ENCODE measurements at regions not wholly inside any gene's neighbourhood (a gene's known extent, or its start where the extent isn't known, plus 50 kb on each side); places are given as distances from the start of the nearest gene placed in this dataset.

DNA sequence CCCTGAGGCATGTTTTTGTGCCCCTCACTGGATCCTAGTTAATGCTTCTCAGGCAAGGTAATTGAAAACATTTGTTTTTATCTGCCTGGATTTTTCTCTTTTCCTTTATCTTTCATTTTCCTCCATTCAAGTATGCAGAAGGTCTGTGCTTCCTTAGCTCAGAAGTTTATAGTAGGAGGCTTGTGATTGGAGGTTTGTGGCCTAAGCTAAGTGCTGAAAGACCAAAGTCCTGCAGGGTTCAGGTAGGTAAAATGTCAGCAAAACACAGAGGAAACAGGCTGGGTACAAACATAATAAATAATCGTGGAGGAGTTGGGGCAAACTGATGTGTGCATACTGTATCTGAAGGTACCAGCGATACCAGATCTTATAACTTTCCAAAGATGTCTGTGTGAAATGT lies 230.9 kb upstream of the KLF4 start:
- ATAC-seq (no peak), DNase-seq (no peak)

DNA sequence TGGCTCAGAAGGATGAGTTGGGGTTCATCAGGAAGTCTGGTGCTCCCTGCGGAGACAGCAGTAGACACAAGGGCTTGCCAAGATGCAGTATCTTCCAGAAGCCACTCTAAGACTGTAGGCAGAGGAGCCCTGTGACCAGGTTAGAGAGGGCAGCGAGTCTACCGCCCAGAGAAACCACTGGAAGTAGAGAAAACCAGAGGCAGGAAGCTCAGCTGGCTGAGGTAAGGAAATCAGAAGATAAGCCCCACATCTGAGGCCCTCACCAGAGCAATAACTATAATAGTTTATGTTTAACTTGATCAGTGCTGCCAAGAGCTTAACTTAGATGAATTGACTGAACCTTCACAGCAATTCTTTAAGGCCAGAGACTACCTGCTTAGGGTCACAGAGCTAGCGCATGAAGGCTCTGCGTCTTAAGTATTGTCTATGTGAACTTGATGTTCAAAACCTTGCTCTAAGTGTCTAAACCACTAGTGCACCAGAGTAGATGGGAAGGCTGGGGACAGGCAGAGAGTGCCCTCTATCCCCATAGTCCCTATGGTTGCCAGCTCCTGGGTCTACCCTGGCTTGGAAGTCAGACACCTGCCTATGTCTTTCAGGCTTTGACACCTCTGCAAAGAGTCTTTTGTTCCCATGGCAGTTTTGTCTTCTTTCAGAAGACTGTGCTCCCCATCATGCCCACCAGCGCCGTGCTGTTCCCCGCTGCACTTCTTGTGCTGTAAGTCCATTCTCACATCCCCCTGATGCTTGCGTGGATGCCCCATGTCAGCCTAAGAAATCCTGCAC lies 228.2 kb upstream of the KLF4 start:
- ATAC-seq (no peak), DNase-seq (no peak)

DNA sequence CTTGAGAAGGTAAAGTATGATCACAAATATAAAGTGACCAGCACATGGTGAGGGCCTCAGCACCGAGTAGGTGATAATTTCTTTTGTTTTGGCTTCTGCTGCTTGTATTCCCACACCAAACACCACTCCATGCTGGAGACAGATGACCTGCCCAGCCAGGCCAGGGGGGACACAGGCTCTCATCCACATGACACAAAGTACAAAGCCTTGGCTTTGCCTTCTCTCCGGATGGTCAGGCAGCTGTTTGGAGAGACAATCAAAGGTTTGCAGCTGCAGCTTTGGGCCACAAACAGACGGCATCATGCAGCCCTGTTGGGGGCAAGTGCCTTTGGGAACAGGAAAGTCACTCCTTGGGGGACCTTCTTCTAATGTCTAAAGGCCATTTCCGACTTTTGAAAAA lies 226.2 kb upstream of the KLF4 start:
- DNase-seq = no peak
- no peak for ATAC-seq

DNA sequence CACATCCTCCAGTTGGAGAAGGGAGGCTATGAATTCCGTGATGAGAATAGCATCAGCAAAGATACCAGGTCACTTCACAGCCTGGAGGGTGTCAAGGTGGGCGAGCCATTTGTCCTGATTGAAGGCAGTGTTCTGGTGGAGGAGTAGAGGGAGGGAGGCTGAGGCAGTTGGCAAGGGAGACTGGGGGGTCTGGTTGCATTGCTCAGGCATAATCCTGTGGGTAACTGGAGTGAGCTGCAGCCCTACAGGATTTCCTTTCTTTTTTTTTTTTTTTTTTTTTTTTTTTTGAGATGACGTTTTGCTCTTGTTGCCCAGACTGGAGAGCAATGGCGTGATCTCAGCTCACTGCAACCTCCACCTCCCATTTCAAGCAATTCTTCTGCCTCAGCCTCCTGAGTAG lies 223.9 kb upstream of the KLF4 start:
- ATAC-seq = no peak
- no peak for DNase-seq

DNA sequence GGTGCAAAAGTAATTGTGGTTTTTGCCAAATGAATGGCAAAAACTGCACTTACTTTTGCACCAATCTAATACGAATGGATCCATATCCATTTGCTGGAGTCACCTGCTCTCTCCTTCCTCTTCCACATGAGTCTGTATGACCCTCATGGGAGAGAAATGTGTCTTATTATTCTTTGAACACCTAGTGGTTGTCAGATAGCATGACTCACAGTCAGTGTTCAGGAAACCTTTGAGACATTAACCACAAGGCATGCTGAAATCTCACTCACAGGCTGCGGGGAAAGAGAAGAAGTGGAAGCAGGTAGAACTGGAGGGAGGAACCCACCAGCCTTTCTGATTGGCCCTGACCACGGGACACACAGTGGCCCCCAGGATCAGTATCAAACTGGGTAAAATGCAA lies 222.8 kb upstream of the KLF4 start:
- DNase-seq (no peak), ATAC-seq (no peak)

DNA sequence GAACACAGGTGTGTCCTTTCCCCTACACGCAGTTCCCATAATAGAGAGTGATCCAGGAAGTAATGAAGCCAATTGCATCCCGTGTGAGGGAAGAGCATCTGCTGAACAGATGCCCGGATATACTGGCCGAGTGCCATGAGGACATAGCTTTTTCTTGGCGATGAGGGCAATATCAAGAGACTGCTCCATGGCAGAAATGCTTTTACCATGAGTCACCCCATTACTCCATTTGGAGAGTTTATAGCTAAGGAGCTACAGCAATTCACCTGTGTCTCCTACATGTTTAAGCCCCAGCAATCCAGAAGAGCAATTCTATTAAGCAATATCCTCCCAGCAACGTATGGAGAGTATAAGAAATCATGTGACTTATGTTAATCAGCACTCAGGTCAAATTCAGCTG lies 222.0 kb upstream of the KLF4 start:
- DNase-seq (no peak), ATAC-seq (no peak)

DNA sequence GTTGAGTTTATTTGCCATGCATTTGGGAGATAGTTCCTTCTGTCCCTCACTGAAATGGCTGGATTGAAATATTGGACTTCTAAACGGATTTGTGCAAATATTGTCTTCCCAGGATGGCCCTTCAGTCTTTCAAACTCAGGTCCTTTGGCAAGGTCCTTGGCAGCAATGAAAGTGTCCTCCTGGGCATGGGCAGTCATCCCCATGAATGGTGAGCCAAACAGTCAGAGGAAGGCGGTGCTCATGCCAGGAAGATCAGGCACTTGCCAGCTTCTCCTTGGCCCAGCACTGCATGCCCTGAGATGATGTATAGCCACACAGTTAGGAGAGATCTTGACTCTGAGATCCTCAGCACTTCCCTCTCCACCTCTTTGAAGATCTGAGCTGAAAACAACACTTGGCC lies 221.4 kb upstream of the KLF4 start:
- ATAC-seq (no peak), DNase-seq (no peak)

DNA sequence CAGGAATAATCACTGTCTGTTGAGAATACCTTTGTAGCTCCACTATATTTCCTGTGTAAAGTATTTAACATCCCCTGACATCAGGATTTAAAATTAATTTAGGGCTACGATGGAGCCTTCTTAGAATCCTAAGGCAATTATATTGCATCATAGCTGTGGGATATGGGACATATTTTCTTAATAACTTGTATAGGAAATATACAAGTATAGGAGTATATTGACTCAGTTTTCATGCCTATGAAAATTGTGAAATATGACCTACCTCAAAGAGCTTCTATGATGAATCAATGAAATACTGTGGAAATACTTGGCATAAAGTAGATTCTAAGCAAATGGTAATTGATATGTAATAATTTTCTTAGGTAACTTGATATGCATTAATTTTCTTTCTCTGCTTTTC lies 221.0 kb upstream of the KLF4 start:
- no peak for DNase-seq
- no peak for ATAC-seq

DNA sequence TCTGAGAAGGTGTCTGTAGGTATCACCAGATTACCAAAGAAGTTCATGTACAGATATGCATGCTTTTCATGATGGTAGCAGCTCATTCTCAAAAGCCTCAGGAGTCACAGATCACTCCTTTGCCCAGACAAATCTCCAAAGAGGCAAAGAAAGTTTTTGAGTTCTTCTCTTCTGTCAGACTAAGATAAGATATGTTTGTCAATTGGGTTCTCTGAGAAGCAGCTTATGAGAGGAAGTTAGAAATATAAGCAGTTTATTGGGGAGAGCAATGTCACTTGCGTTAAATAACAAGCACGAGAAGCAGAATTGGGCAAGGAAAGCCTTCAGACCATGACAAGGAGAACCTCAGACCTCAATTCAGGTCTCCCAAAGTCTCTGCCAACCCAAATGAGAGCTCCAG lies 219.2 kb upstream of the KLF4 start:
- ATAC-seq = no peak
- DNase-seq = no peak

DNA sequence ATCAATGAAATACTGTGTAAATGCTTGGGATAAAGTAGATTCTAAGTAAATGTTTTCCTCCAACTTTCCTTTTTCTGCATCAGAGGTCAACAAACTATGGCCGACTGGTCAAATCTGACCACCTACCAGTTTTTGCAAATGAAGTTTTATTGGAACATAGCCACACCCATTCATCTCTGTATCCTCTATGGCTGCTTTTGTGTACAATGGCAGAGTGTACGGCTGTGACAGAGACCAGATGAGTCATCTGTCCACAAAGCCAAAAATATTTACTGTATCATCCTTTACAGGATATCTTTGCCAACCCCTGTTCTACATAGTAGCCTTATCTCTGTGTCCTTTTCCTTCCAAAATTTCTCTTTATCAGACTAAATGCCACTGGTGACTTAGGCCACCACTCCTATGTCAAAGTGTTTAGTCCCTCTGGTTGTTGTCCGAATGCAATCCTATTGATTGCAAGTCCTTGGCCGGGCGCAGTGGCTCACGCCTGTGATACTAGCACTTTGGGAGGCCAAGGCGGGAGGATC lies 218.4 kb upstream of the KLF4 start:
- DNase-seq (no peak), ATAC-seq (no peak)

DNA sequence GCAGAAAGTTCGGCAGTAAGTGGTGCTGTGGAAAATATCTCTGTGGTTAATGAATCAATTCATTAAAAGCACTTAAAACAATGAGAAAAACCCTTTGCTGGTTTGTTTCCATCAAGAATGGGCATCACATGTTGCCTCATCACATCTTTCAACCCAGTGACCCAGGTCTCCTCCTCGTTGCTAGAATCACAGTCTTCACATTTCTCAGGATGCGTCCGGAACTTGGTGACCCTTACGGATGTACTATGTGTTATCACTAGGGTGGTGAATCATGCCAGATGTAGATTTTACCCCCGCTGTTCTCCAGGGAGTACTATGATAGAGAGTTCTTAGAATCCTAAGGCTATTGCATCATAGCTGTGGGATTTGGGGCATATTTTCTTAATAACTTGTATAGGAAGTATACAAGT lies 217.9 kb upstream of the KLF4 start:
- DNase-seq (no peak), ATAC-seq (no peak)

DNA sequence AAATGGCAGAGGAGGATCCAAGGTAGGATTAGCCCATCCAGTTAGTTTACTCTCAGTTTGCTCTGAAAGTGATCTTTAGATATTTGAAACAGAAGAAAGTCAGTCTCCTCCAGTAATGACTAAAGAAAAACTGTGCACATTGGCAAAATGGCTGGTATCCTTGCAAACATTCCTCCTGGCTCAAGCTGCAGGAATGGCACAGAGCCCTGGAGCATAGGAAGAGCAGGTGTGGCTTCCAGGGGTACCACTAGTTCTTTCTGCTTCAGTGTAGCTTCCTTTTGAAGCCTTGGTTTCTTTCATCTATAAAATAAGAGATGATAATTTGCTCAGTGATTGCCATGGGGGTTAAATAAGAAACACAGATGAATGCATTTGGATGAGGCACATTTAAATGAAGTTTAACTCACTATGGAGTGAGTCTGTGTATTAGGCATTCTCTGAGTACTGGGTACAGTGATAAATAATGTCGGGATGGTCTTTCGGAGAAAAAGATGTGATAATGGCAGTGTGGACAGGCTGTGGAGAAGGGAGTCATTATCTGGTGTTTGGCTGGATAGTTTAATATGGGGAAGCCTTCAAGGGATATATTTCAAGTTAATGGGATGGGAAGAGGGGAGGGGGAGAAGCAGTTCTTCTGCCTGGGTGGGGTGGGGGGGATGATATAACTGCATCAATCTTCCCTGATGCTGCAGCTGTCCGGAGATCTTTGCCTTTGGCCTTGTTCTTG lies 217.3 kb upstream of the KLF4 start:
- DNase-seq (no peak), ATAC-seq (no peak)

DNA sequence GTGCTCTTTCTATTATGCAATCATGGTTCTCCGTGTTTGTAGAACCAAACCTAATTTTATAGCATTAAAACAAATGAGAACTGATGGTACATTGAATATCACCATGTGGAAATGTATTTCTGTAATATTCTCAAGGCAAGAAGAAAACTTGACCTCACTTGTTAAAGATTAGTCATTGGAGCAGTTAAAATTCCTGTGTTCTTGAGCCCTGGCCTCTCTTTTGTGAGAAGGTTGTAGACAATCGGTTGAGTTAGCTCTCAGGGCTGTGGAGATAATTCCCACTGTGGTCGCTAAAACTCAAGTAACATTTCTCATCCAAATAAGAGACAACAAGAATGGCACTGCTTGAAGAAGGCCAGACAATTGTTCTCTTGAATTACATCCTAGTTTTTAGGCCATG lies 216.0 kb upstream of the KLF4 start:
- DNase-seq (no peak), ATAC-seq (no peak)

DNA sequence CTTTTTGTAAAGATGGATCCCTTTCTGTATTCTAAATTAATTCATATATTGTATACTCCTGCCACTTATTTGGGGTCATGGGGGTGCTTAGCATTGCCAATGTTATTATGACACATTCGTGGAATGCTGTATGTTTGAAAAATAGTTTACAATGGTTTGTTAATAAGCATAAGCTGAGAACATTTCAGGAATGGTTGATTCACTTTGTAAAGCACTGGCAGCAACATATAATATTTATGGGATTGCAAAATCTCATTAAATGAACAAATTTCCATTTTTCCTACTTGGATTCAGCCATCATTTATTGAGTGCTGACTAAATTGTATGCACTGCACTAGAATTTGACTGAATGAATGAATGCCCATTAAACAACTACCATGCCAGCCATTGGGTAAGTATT lies 215.2 kb upstream of the KLF4 start:
- DNase-seq (no peak), ATAC-seq (no peak)

DNA sequence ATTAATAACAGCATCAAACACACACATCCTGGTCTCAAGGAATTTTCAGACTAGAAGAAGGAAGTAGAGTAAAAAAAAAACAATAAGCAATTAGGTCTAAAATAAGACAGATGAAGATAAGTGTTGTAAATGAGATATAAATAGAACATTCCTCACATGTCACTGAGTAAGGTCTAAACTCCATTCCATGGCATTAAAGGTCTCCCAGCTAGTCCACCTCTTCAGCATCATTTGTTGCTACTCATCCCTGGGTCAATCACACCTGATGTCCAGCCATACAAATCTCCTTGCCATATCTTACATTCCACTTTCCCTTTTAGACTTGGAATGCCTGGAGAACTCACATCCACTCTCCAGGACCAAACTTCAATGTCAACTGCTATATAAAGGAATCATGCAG lies 214.1 kb upstream of the KLF4 start:
- no peak for ATAC-seq

DNA sequence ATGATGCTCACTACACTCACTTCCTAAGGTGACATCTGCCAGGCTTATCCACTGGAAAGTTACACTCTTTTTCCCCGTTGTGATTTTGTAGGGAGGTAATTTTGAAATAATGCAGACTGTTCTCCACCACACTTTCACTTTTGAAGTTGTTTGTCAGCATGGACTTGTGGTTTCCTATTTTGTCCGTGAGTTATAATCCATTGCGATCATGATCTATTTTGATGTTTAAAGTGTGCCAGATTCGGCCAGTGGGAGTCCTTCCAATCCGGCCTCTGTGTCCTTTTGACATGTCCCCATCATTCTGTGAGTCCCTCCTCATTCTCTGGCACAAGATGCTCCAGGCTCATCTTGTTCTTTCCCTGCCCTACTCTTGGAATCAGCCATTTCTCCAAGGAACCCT lies 211.3 kb upstream of the KLF4 start:
- no peak for ATAC-seq

More for the DNA sequence above, 214.1 kb upstream of the KLF4 start:
- no peak for DNase-seq

DNA sequence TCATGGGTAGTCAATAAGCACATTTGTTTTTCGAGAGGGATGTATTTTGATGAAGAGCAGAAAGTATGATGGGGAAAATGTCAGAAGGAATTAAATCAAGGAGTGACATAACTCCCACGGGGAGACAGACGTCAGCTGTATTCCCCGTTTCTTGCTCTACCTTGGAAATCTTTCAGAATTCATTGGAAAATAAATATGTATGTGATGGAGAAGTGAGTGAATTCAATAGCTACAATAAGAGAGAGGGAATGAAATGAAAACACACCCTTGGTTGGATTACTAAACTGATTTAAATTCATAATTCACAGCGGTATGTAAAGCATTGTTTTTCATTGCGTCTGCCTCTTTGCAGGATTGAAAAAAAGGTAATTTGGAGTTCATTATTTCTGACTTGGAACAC lies 209.7 kb upstream of the KLF4 start:
- DNase-seq = no peak

More for the DNA sequence above, 211.3 kb upstream of the KLF4 start:
- no peak for DNase-seq

DNA sequence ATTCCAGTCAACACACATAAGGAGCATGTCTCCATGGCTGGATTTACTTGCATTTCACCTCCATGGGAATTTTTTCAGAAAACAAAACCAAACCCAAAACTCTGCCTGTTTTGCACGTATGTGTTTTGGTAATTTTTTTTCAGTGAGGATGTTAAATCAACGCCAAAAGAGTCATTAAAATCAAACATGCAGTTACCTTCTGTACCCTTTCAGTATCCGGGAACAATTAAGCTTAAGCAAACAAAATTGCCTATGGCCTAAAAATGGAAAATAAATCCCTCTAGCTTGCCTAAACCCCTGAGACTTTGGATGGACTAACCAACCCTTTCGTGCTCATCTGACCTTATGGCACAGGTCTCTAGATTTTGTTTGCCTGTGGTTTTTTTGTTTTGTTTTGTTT lies 209.2 kb upstream of the KLF4 start:
- no peak for DNase-seq

More for the DNA sequence above, 209.7 kb upstream of the KLF4 start:
- ATAC-seq = no peak

DNA sequence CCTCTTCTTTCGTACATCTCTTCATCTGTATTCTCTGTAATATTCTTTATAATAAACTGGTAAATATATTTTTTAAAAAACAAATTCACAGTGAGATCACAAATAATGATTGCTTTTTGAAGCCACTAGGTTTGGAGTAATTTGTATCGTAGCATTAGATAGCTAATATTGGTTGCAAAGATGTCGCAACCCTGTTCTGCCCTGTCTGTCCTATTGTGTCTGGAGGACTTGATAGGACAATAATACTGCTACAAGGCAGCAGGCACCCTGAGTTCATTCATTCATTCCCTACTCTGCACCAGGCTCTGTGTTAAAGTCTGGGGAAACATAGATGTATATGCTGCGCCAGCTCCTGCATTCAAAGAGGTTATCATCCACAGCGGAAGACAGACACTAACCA lies 206.7 kb upstream of the KLF4 start:
- DNase-seq = no peak
- ATAC-seq = no peak

More for the DNA sequence above, 209.2 kb upstream of the KLF4 start:
- ATAC-seq = no peak

DNA sequence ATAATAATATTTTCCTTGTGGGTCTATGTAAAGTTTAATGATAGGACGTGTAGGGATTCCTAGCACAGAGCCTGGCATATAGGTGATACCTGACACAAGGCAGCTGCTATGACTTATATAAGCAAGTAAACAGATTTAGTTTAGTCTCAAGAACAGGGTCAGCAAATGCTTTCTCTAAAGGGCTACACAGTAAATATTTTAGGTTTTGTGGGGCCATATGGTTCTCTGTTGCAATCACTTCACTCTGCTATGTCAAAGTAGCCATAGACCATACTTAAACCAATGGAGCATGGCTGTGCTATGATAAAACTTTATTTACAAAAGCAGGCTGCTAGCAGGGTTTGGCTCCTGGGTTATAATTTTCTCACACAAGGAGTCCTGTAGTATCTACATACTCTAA lies 204.8 kb upstream of the KLF4 start:
- DNase-seq (no peak), ATAC-seq (no peak)

DNA sequence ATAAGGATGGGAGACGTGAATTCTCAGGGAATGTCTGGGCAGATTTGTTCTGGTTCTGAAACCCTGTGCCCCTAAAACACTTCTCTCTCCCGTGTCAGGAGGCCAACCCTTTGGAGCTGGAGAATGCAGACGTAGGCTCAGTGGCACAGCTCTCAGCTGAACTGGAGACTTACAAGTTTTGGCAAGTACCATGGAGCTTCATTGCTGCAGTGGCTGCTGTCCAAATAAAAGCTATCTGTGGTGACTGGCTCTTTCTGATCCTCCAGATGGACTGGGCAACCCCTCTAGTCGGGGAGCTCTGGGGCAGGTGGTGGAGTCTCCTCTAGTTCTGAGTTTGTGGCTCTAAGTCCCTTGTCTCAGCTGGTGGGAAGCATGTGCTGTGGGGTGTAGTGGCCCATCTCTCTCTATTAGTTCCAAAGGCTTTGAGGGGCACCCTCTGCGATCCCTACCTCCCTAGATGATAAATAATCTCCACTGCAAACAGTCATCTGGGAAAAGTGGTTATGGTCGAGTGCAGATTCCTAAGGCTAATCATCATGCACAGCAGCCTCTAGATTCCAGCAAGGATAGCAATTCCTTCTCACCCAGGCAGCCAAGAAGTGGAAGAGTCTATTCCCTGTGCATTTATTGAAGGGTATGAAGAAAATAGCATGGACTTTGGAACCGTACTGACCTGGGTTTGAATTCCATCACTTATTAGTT lies 204.2 kb upstream of the KLF4 start:
- no peak for DNase-seq
- ATAC-seq = no peak

DNA sequence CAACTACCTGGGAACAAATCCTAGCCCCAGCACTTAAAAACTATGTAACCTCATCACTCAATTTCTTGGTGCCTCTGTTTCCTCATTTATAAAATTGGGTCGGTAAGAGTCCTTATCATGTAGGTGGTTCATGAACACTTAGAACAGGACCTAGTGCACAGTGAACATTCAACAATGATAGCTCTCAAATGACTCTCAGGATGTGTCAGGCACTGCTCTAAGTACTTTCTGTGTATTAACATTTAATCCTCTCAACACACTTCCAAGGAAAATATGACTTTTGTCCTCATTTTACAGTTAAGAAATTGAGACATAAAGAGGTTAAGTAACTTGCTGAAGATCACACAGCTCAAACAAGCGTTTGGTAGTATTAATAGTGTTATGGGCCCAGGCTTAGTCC lies 202.1 kb upstream of the KLF4 start:
- ATAC-seq (no peak), DNase-seq (no peak)

DNA sequence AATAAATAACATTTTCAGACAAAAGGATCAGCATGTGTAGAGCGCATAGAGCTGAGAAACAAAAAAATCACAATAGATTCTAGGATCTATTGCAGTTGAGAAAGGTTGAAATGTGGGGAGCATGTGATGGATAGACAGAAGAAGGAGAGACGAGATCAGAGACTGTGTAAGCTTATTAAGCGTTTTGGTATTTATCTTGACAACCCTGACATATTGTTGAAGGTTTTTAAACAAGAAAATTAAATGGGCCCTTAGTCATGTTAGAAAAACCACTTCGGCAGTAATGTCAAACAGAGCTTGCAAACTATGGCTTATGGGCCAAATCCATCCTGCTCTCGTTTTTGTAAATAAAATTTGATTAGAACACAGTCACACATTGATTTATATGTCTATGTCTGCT lies 200.5 kb upstream of the KLF4 start:
- no peak for DNase-seq
- no peak for ATAC-seq

All from stimulated activated naive CD8-positive, alpha-beta T cell treated with anti-CD3 and anti-CD28 coated beads, Interleukin-15, Interleukin-2, amounts not matched to agents 100 U/mL and 50 U/mL, for 24 hours (primary cell).